NT2/D1 (cell line): ENCODE measurements at regions not wholly inside any gene's neighbourhood (a gene's known extent, or its start where the extent isn't known, plus 50 kb on each side); places are given as distances from the start of the nearest gene placed in this dataset.

Experiments used
- SUZ12 ChIP-seq: IDR thresholded peaks from 2 replicates; pipeline ENCODE4 v1.6.1; 2011; ENCODE audit not compliant: insufficient read length, insufficient read depth; ENCODE audit errors: extremely low read depth
- YY1 ChIP-seq: IDR thresholded peaks from 2 replicates; pipeline ENCODE4 v1.6.1; 2011; ENCODE audit not compliant: insufficient read length, insufficient read depth
- ZNF274 ChIP-seq: IDR thresholded peaks from 2 replicates; pipeline ENCODE4 v1.6.1; 2011; ENCODE audit warnings: mild to moderate bottlenecking, low read depth, low read length

DNA sequence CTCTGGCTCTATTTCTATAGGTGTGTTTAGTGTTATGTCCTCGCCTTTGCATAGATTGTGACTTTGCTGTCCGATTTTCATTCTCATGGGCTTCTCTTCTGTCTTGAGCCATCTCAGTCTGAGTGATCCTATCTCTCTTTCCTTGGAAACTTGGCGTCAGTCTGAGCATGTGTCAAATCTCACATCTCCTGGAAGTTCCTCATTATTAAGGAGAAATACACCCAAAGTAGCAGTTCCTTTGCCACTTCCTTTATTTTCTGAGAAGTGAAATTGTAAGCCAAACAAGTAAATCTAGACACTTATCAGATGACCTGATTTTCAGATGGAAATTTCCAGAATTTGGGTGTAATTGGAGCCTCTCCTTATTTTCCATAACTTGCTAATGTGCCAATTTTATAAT lies 126.9 kb upstream of the ANKH start:
- TF ChIP-seq YY1, result no peak
- no peak for TF ChIP-seq SUZ12
- TF ChIP-seq ZNF274, result no peak
